Panc1 (cell line): ENCODE measurements at regions not wholly inside any gene's neighbourhood (a gene's known extent, or its start where the extent isn't known, plus 50 kb on each side); places are given as distances from the start of the nearest gene placed in this dataset.

Source experiments
- ATAC-seq: fragments of 200-7000 bp; cut with Tn5 transposase; 2 replicates; pipeline ENCODE4 v1.9.1; 2020; ENCODE audit warnings: mild to moderate bottlenecking, moderate library complexity
- BruUV-seq: library from RNA; stranded (reverse); fragments of 400-500 nt; replicated peaks from 2 replicates; lab custom pipeline; 2021; lab: Mats Ljungman, UMichigan
- CTCF ChIA-PET: fragments of 300-600 bp; sonication (Branson Sonifier 250); formaldehyde crosslinking; loops from one replicate; lab custom pipeline; 2022; ENCODE audit warnings: antibody characterized with exemption; lab: Charles Lee
- POLR2A ChIA-PET: fragments of 300-600 bp; sonication (Branson Sonifier 250); formaldehyde crosslinking; loops from one replicate; lab custom pipeline; 2022; ENCODE audit warnings: antibody characterized with exemption; lab: Charles Lee
- DNase-seq: peaks from one replicate; pipeline ENCODE4 v3.0.0-alpha.2; 2010; ENCODE audit warnings: low read depth, low spot score
- H3K27ac ChIP-seq: 2 replicates; pipeline ENCODE4 v1.5.1; 2011; ENCODE audit warnings: mild to moderate bottlenecking, low read length, inconsistent platforms
- H3K27me3 ChIP-seq: fragments of 200-500 bp; sonication (Bioruptor generic); 2 replicates; pipeline ENCODE4 v1.6.0; 2014; ENCODE audit warnings: low read length, inconsistent platforms; ENCODE audit not compliant: control insufficient read depth, insufficient read depth
- H3K36me3 ChIP-seq: fragments of 200-500 bp; sonication (Bioruptor generic); 2 replicates; pipeline ENCODE4 v1.5.1; 2014; ENCODE audit warnings: inconsistent platforms, mild to moderate bottlenecking, low read length, moderate library complexity; ENCODE audit not compliant: control insufficient read depth, insufficient read depth
- H3K4me1 ChIP-seq: 2 replicates; pipeline ENCODE4 v1.5.1; 2011; ENCODE audit warnings: inconsistent platforms, mild to moderate bottlenecking, low read length, moderate library complexity; ENCODE audit not compliant: control insufficient read depth, insufficient read depth
- H3K4me3 ChIP-seq, 2 experiments: 2 replicates each; pipeline ENCODE4 v1.5.1; 2011 to 2012; ENCODE audit warnings: low read depth in 2 of 2, low read length in 2 of 2, mild to moderate bottlenecking in 2 of 2, inconsistent platforms in 1 of 2, moderate library complexity in 1 of 2
- H3K9me3 ChIP-seq: fragments of 200-500 bp; sonication (Bioruptor generic); 2 replicates; pipeline ENCODE4 v1.5.1; 2014; ENCODE audit warnings: low read depth, mild to moderate bottlenecking, inconsistent platforms, low read length, moderate library complexity; ENCODE audit not compliant: control insufficient read depth, insufficient read depth
- CTCF ChIP-seq: fragments of 450-650 bp; IDR thresholded peaks from 2 replicates; pipeline ENCODE4 v1.5.1; 2017; ENCODE audit warnings: mild to moderate bottlenecking
- POLR2AphosphoS5 ChIP-seq: IDR thresholded peaks from 2 replicates; pipeline ENCODE4 v1.6.1; 2012; ENCODE audit warnings: mild to moderate bottlenecking, low read depth, low read length, moderate library complexity
- REST ChIP-seq, 2 experiments: IDR thresholded peaks; 2 replicates each; pipeline ENCODE4 v1.6.1; 2011 to 2012; ENCODE audit warnings: low read depth in 2 of 2, control low read depth in 1 of 2, low read length in 1 of 2, mild to moderate bottlenecking in 1 of 2, moderate library complexity in 1 of 2; ENCODE audit not compliant: insufficient read depth in 1 of 2
- SIN3A ChIP-seq: IDR thresholded peaks from 2 replicates; pipeline ENCODE4 v1.6.1; 2012; ENCODE audit warnings: low read depth, mild to moderate bottlenecking, low read length, moderate library complexity, borderline replicate concordance; ENCODE audit not compliant: insufficient read depth
- TCF7L2 ChIP-seq: IDR thresholded peaks from 2 replicates; pipeline ENCODE4 v1.6.1; 2011; ENCODE audit warnings: mild to moderate bottlenecking, low read depth, low read length, inconsistent platforms
- in situ Hi-C: cut with HindIII; loops from 2 replicates; pipeline ENCODE4 v1.10.0; 2016; ENCODE audit warnings: low sequenced_read_pairs, low pct_unique_long_range_greater_than_20kb
- intact Hi-C: fragments of 100-400 bp; cut with micrococcal nuclease; formaldehyde crosslinking; loops from one replicate; pipeline ENCODE4 v1.10.0; 2022; ENCODE audit not compliant: unreplicated experiment

- ChIA-PET POLR2A (no interaction called here), CTCF (no interaction called here)
- BruUV-seq = no TSS peak
- TF ChIP-seq REST (IDR thresholded peaks at IDR 0.05; ENCODE audit: insufficient read depth in 1 of 2, low read depth in 2 of 2, low read length in 1 of 2) = no peak
- TF ChIP-seq CTCF = no peak
- no peak for TF ChIP-seq TCF7L2
- Histone ChIP-seq H3K36me3 (no peaks in the 10 kb centered on the region), H3K27me3 (no peaks in the 10 kb centered on the region), H3K4me3 (no peak overlapping the region), H3K27ac (no peak overlapping the region), H3K9me3 (no peaks in the 10 kb centered on the region), H3K4me1 (no peaks in the 10 kb centered on the region)
- intact Hi-C loops = no loop called here
- in situ Hi-C loops = no loop called here
- DNase-seq (no peak), ATAC-seq (no peak)
Measured at GRCh38 chr12:126385785-126386184, 1320.5 kb downstream of the AACS start.

- in situ Hi-C loops (no loop called here), intact Hi-C loops (no loop called here)
- no peaks in the 10 kb centered on the region for H3K9me3 ChIP-seq
- POLR2A ChIA-PET = no interaction called here
- H3K4me3 ChIP-seq = no peak overlapping the region
- no peaks in the 10 kb centered on the region for H3K27me3 ChIP-seq
- no peaks in the 10 kb centered on the region for H3K36me3 ChIP-seq
- DNase-seq = no peak
- H3K27ac ChIP-seq = no peak overlapping the region
- BruUV-seq = no TSS peak
- CTCF ChIA-PET = no interaction called here
- TF ChIP-seq SIN3A = no peak
- no peak for TF ChIP-seq REST (IDR thresholded peaks at IDR 0.05; ENCODE audit: insufficient read depth in 1 of 2, low read depth in 2 of 2, low read length in 1 of 2)
- no peak for TF ChIP-seq TCF7L2
- no peak for TF ChIP-seq POLR2AphosphoS5
- no peak for TF ChIP-seq CTCF
- no peaks in the 10 kb centered on the region for H3K4me1 ChIP-seq
- ATAC-seq = no peak
Measured at GRCh38 chr12:126389220-126389841, 1324.1 kb downstream of the AACS start.
